GM18868 (cell line): ENCODE measurements at regions not wholly inside any gene's neighbourhood (a gene's known extent, or its start where the extent isn't known, plus 50 kb on each side); places are given as distances from the start of the nearest gene placed in this dataset.

Experiments
- ATAC-seq: cut with Tn5 transposase; IDR thresholded peaks from one replicate; pipeline ENCODE4 v1.9.1; 2021; ENCODE audit warnings: mild to moderate bottlenecking, moderate library complexity; ENCODE audit not compliant: unreplicated experiment

DNA sequence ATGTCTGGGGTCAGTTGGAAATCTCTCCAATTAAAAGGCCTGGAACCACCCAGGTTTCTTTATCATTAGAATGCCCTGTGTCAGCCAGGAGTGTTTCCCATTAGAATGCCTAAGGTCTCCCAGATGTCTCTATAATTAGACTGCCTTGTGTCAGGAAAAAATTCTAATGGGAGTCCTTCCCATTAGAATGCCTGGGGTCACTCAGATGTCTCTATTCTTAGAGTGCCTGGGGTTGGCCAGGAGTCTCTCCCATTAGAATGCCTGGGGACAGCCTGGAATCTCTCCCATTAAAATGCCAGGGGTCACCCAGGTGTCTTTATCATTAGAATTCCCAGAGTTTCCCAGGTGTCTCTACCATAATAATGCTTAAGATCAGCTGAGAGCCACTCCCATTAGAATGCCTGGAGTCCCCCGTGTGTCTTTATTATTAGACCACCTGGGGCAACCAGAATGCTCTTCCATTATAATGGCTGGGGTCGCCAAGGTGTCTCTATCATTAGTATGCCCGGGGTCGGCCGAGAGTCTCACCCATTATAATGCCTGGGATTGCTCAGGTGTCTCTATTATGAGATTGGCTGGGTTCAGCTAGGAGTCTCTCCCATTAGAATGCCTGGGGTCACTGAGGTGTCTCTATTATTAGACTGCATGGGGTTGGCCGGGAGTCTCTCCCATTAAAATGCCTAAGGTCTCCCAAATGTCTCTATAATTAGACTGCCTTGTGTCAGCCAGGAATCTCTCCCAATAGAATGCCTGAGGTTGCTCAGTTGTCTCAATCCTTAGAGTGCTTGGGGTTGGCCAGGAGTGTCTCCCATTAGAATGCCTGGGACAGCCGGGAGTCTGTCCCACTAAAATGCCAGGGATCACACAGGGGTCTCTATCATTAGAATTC is 2254.6 kb downstream of the TP53TG3F start:
- ATAC-seq, result no peak

DNA sequence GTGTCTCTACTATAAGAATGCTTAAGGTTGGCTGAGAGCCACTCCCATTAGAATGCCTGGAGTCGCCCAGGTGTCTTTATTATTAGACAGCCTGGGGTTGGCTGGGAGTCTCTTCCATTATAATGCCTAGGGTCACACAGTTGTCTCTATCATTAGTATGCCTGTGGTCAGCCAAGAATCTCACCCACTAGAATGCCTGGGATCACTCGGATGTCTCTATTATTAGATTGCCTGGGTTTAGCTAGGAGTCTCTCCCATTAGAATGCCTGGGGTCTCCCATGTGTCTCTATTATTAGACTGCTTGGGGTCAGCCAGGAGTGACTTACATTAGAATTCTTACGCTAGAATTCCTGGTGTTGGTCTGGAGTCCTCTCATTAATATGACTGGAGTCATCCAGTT is 2255.3 kb downstream of the TP53TG3F start:
- no peak for ATAC-seq

DNA sequence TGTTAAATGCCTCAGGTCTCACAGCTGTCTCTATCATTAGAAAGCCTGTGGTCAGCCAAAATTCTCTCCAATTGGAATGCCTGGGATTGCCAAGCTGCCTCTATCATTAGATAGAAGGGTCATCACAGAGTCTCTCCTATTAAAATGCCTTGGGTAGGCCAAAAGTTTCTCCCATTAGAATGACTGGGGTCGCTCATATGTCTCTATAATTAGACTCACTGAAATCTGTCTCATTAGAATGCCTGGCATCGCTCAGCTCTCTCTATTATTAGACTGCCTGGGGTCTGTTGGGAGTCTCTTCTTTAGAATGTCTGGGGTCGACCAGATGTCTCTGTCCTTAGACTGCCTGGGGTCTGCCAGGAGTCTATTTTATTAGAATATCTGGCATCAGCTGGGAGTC is 2265.1 kb downstream of the TP53TG3F start:
- no peak for ATAC-seq

DNA sequence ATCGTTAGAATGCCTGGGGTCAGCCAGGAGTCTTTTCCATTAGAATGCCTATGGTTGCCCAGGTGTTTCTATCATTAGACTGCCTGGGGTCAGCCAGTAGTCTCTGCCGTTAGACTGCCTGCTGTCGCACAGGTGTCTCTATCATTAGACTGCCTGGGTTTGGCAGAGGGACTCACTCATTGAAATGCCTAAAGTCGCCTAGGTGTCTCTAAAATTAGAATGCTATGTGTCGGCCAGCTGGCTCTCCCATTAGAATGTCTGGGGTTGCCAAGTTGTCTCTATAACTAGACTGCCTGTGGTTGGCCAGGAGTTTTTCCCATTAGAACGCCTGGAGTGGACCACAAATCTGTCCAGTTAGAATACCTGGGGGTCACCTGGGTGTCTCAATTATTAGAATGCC is 2266.5 kb downstream of the TP53TG3F start:
- no peak for ATAC-seq

DNA sequence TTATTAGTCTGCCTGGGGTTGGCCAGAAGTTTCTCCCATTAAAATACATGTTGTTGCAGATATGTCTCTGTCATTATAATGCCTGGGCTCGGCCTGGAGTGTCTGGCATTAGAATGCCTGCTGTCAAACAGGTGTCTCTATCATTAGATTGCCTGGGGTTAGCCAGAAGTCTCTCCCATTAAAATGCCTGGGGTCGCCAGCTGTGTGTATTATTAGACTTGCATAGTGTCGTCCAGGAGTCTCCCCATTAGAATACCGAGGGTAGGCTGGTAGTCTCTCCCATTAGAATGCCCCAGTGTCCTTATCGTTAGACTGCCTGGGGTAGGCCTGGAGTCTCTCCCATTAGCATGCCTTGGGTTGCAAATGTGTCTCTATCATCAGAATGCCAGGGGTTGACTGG is 2270.8 kb downstream of the TP53TG3F start:
- no peak for ATAC-seq

DNA sequence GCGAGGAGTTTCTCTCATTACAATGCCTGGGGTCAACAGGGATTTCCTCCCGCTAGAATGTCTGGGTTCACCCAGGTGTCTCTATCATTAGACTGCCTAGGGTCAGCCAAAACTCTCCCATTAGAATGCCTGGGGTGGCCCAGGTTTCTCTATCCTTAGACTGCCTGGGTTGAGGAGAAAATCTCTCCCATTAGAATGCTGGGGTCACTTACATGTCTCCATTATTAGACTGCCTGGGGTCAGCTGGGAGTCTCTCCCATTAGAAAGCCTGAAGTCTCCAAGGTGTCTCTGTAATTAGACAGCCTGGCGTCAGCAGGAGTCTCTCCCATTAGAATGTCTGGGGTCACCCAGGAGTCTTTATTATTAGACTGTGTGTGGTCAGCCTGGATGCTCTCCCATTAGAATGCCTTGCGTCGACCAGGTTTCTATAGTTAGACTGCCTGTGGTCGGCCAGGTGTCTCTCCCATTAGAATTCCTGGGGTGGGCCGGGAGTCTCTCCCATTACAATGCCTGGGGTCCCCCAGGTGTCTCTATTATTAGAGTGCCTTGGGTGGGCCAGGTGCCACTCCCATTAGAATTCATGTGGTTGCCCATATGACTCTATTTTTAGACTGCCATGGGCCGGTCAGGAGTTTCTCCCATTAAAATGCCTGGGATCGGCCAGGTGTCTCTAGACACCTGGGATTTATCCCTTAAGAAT is 2272.1 kb downstream of the TP53TG3F start:
- no peak for ATAC-seq

DNA sequence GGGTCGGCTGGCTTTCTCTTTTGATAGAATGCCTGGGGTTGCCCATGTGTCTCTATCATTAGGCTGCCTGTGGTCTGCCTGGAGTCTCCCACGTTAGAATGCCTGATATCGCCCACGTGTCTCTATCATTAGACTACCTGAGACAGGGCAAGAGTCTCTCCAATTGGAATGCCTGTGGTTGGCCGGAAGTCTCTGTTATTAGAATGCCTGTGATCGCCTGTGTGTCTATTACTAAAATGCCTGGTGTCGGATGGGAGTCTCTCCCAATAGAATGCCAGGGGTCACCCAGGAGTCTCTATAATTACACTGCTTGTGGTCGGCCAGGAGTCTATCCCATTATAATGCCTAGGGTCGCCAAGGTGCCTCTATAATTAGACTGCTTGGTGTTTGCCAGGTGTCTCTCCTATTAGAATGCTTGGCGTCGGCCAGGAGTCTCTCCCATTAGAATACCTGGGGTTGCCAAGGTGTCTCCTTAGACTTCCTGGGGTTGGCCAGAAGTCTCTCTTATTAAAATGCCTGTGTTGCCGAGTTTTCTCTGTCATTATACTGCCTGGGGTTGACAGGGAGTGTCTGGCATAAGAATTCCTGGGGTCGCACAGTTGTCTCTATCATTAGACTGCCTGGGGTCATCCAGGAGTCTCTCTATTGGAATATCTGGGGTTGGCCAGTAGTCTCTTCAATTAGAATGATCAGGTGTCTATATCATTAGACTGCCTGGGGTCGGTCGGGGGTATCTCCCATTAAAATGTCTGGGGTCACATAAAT is 2272.8 kb downstream of the TP53TG3F start:
- no peak for ATAC-seq

DNA sequence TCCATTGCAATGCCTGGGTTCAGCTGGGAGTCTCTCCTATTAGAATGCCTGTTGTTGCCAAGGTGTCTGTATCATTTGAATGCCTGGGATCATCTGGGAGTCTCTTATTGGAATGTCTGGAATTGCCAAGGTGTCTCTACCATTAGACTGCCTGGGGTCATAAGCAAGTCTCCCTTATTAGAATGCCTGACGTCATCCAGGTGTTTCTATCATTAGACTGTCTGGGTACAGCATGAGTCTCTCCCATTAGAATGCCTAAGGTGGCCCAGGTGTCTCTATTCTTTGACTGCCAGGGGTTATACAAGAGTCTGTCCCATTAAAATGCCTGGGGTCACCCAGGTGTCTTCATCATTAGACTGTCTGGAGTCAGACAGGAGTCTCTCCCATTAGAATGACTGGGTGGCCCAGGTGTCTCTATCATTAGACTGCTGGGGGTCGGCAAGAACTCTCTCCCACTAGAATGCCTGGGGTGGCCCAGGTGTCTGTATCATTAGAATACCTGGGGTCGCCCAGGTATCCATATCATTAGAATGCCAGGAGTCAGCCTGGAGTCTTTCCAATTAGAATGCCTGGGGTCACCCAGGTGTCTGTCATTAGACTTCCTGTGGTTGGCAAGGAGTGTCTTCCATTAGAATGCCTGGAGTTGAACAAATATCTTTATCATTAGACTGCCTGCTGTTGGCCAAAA is 2274.0 kb downstream of the TP53TG3F start:
- no peak for ATAC-seq

DNA sequence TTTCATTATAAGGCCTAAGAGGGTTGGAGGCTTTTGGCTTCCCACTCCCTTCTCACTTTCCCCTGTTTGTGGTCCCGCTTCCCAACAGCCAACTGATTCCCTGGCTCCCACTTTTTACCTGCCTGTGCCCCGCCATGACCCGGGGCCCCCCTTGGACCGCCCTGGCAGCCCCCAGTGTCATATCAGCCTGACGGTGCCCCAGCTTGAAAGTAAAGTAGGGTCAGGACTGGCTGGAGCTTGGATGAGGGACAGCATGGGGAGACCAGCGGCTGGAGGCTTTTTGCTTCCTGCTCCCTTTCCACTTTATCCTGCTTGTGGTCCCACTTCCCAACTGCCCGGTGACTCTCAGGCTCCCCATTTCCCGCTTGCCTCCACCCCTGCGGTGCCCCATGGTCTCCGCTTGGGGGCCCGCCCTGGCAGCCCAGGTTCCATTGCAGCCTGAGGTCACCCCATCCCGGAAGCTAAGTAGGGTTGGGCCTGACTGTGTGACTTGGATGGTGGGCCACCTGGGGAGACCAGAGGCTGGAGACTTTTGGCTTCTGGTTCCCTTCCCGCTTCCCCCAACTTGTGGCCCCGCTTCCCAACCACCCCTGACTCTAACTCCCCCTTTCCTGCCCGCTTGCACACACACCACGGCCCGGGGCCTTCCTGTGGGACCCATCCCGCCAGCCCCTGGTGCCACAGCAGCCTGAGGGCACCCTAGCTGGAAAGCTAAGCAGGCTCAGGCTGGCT is 2274.7 kb downstream of the TP53TG3F start:
- no peak for ATAC-seq

DNA sequence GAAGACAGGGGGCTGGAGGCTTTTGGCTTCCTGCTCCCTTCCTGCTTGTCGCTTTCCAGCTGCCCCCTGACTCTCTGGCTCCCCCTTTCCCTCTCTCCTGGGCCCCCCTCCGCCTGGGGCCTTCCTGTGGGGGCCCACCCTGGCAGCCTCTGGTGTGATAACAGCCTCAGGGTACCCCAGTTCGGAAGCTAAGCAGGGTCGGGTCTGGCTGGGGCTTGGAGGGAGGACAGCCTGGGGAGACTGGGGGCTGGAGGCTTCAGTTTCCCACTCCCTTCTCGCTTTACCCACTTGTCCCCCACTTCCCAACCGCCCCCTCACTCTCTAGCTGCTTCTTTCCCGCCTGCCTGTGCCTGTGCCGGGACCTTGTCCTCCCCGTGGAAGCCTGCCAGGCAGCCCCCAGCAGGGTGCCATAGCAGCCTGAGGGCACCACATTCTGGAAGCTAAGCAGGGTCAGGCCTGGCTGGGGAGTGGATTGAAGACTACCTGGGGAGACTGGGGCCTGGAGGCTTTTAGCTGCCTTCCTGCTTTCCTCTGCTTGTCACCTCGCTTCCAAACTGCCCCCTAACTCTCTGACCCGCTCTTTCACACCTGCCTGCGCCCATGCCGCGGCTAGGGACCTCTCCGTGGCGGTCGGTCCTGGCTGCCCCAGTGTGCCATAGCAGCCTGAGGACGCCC is 2275.5 kb downstream of the TP53TG3F start:
- no peak for ATAC-seq

DNA sequence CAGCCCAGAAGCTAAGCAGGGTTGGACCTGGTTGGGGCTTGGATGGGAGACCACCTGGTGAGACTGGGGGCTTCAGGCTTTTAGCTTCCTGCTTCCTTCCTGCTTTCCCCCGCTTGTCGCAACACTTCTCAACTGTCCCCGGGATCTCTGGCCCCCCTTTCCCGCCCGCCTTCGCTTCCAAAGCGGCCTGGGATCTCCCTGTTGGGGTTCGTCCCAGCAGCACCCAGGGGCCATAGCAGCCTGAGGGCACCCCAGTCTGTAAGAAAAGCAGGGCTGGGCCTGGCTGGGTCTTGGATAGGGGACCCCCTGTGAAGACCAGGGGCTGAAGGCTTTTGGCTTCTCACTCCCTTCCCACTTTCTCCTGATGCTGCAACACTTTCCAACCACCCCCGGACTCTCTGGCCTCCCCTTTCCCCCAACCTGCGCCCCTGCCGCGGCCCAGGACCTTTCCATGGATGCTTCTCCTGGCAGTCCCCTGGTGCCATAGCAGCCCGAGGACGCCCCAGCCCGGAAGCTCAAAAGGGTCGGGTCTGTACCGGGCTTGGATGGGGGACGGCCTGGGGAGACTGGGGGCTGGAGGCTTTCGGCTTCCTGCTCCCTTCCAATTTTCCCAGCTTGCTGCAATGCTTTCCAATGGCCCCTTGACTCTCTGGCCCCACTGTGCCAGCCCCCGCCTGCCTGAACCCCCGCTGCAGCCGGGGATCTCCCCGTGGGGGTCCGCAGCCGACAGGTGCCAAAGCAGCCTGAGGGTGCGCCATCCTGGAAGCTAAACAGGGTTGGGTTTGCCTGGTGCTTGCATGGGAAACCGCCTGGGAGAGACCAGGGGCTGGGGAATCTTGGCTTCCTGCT is 2276.2 kb downstream of the TP53TG3F start:
- no peak for ATAC-seq

DNA sequence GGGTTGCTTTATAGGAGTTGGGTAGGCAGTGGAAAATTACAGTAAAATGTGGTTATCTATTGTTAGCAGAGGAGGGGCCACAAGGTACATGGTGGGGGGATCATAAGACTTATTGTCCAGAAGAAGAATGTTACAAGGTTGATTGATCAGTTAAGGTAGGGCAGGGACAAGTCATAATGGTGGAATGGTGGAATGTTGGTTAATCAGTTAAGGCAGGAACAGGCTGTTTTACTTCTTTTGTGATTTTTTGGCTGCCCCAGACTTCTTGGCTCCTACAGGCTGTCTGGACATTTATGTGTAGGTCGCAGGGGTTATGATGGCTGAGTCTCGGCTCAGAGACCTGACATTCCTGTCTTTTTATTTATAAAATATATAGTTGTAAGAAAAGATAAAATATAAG is 2277.1 kb downstream of the TP53TG3F start:
- ATAC-seq, result no peak

DNA sequence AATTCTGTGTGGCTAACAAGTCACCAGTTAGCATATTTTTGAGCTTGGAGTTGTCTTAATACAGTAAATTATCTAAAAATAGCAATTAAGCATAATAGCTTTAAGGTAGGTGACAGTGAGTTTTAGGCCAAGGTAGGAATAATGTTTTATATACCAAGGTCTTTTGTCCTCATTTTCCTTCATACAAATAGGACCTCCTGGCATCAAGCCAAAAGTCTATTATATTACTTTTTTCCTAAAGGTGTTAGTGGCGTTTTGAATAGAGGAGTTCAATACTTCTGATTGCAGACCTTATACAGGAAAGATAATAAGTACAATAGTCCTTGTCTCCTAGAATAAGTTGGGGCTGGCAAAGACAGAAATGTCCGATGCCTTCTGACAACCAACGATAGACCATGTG is 2277.7 kb downstream of the TP53TG3F start:
- no peak for ATAC-seq

DNA sequence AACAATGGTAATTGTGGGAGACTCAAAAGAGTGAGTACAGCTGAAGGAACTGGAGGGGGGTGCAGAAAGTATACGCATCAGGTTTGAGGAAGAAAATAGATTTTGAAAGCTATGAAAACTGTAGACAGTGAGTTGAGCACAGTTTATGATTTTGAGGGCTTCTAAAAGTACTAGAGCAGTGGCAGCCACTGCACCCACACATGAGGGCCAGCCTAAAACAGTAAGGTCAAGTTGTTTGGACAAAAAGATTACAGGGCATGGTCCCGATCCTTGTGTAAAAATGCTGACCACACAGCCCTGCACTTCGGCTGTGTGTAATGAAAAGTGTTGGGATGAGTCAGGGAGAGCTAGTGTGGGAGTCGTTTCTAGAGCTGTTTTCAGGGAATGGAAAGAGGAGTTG is 2282.1 kb downstream of the TP53TG3F start:
- ATAC-seq, result no peak

DNA sequence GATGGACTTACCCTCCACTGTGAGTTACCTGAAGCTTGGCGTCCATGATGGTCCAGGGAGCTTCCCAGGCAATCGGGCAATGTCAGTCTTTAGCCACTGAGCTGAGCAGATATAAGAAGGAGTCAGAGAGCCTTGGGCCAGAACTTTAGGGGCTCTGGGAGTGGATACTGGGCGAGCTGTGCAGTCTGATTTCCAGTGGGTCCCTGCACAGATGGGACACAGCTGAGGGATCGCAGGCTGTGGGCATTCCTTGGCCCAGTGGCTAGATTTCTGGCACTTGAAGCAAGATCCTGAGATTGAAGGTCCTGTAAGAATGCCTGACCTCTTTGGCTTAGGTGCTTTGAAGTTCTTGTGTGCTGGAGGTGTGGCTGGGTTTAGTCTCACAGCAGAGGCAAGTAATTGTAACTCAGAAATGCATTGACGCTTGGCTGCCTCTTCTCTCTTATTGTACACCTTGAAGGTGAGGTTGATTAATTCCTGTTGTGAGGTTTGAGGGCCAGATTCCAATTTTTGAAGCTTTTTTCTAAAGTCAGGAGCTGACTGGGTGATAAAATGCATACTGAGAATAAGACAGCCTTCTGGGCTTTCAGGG is 2283.8 kb downstream of the TP53TG3F start:
- ATAC-seq, result no peak

DNA sequence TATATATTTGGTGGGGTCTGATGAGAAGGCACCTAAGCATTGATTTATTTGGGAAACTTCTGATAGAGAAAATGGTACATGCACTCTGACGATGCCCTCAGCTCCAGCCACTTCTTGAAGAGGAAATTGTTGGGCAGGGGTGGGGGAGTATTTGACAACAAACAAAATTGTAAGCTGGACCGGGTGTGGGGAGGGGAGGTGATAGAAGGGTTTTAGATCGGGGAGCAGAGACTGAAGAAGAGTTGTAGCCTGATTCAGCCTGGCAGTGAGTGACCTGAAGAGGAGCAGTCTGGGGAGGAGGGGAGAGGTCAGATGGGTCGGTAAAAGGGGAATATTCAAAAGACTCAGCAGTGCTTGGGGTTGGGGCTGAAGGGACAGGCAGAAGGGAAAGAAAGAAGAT is 2284.7 kb downstream of the TP53TG3F start:
- no peak for ATAC-seq

DNA sequence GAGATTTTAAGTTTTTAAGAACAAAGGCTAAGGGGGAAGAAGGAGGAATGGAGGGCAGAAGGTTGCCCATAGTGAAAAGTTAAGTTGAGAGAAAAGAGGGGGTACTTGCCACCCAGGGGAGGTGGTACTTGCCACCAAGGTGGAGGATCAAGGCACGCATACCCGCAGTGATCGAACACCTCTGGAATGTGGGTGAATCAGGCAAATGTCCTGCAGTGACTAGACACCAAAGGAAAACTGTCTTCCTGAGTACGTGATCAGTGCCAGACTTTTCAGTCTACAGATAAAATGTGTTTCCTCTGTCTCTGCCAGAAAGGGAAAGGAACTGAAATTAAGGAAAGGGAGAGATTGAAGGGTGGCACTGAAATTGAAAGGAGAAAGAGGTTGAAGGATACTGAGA is 2285.3 kb downstream of the TP53TG3F start:
- no peak for ATAC-seq

DNA sequence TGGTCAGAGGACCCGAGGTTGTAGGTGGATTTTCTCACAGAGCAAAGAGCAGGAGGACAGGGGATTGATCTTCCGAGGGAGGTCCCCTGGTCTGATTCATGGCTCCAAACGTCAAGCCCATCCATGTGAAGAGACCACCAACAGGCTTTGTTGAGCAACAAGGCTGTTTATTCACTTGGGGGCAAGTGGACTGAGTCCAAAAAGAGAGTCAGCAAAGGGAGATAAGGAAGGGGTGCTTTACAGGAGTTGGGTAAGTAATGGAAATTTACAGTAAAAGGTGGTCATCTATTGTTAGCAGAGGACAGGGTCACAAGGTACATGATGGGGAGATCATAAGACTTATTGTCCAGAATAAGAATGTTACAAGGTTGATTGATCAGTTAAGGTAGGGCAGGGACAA is 2285.8 kb downstream of the TP53TG3F start:
- ATAC-seq, result no peak
